IPS-15b (cell line): ENCODE measurements at regions not wholly inside any gene's neighbourhood (a gene's known extent, or its start where the extent isn't known, plus 50 kb on each side); places are given as distances from the start of the nearest gene placed in this dataset.

ENCODE experiments used
- H3K27me3 ChIP-seq: one replicate; pipeline ENCODE4 v1.6.1; 2013; ENCODE audit warnings: low read length; ENCODE audit not compliant: control insufficient read depth, insufficient read depth
- H3K36me3 ChIP-seq: one replicate; pipeline ENCODE4 v1.6.1; 2013; ENCODE audit warnings: low read length; ENCODE audit not compliant: control insufficient read depth, insufficient read depth
- H3K4me1 ChIP-seq: one replicate; pipeline ENCODE4 v1.6.1; 2013; ENCODE audit warnings: mild to moderate bottlenecking, low read length; ENCODE audit not compliant: control insufficient read depth, insufficient read depth
- H3K4me3 ChIP-seq: one replicate; pipeline ENCODE4 v1.5.1; 2013; ENCODE audit warnings: low read depth, low read length
- H3K9ac ChIP-seq: one replicate; pipeline ENCODE4 v1.6.1; 2013; ENCODE audit warnings: low read depth, mild to moderate bottlenecking, low read length
- H3K9me3 ChIP-seq: one replicate; pipeline ENCODE4 v1.6.1; 2013; ENCODE audit warnings: mild to moderate bottlenecking, low read length; ENCODE audit not compliant: control insufficient read depth, insufficient read depth

DNA sequence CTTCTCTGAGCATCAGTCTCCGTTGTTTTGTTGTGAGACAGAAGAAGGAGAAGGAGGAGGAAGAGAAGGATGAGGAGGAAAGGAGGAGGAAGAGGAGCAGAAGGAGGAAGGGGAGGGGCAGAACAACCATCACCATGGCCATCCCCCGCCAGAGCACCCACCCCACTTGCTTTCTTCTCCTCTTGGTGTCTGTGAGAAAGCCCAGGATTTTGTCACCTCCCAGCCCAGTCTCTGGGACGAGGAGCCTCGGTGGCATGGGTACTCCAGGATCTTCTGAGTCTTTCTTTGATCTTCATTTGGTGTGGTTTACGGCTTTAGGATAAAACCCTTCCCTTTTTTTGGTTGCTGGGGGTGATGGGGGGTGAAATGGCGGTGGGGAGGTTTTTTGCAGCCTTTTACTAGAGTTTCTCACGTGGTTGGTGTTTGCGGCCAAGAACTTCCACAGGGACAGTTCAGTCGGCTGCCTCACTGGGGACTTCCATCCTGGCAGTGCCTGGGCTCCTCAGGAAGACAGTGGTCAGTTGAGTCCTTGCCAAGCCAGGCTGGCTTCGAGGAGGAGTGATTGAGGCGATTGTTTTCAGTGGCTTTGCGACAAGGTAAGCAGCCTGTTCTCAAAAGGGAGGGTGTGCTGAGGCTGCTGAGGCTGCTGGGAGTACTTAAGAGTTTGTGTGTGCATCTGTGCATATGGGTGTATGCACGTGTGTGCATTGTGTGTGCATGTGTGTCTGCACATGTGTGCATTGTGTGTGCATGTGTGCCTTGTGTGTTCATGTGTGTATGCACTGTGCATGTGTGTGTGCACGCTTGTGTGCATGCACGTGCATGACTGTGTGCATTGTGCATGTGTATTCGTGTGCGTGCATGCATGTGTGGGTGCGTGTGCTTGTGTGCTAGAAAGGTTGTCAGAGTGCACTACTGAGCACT, 567.5 kb downstream of the TBC1D22A start:
- Histone ChIP-seq H3K9ac (no peak overlapping the region), H3K9me3 (peaks cover 29% of the 10 kb centered on the region), H3K27me3 (no peaks in the 10 kb centered on the region), H3K4me1 (no peaks in the 10 kb centered on the region), H3K4me3 (no peak overlapping the region), H3K36me3 (no peaks in the 10 kb centered on the region)

DNA sequence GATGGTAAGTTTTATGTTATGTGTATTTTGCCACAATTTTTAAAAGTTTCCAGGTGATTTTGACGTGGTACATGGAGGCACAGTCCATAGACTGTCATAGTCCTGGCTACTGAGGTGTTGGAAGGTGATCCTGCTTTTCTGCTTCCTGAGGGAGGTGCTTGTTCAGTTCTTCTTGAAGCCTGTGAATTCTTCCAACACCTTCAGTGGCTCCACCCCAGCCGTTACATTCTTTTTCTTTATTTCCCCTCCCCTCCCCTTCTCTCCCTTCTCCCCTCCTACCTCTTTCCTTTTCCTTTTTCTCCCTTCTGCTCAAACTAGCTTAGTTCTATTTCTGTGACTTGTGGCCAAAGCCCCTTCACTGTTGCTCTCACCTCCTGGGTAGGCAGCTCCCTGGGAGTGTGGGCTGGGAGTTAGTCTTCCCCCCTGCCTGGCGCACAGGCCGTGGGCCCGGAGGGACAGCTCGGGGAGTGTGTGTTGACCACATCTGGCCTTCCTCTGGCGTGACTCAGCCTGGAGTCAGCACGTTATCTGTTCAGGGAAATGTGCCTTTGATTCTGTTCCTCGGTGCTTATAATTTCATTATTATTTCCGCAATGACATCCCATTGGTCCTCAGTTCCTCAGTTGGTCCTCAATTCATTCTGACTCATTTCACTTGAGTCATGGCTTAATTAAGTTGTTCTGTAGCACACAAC, 566.2 kb downstream of the TBC1D22A start:
- Histone ChIP-seq H3K9me3 (peaks cover 18% of the 10 kb centered on the region), H3K9ac (no peak overlapping the region), H3K4me3 (no peak overlapping the region), H3K27me3 (no peaks in the 10 kb centered on the region), H3K36me3 (no peaks in the 10 kb centered on the region), H3K4me1 (no peaks in the 10 kb centered on the region)

DNA sequence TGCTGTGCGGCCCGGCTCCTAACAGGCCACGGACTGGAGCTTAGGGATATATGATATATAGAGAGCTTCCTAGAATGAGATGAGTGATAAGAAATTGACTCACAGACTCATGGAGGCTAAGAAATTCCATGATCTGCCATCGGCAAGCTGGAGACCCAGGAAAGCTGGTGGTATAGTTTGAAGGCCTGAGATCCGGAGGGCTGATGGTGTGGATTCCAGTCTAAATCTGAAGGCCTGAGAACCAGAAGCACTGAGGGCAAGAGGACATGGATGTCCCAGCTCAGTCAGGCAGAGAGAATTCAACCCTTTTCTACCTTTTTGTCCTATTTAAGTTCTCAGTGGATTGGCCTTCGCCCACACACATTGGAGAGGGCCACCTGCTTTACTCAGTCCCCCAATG, 564.8 kb downstream of the TBC1D22A start:
- Histone ChIP-seq H3K27me3 (no peaks in the 10 kb centered on the region), H3K9ac (no peak overlapping the region), H3K9me3 (peaks cover 15% of the 10 kb centered on the region), H3K4me3 (no peak overlapping the region), H3K36me3 (no peaks in the 10 kb centered on the region), H3K4me1 (no peaks in the 10 kb centered on the region)

DNA sequence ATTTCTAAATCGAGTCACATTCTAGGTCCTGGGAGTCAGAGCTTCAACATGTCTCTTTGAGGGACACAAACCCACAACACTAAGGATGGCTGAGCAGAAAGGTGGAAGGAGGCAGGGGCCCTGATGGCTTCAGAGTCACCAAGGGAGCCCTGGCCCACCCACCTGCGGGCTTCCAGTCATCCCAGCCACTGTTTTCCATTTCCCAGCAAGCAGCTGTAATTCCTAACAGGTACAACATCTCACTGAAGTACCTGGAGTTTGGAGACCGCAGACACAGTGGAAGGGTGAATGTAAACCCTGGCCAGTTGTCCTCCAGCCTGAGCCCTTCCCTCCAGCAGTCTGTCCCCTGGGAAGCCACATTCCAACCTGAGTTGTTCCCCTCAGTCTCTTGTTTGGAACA, 562.8 kb downstream of the TBC1D22A start:
- Histone ChIP-seq H3K36me3 (no peaks in the 10 kb centered on the region), H3K4me3 (no peak overlapping the region), H3K4me1 (no peaks in the 10 kb centered on the region), H3K27me3 (no peaks in the 10 kb centered on the region), H3K9ac (no peak overlapping the region), H3K9me3 (peaks cover 21% of the 10 kb centered on the region)

DNA sequence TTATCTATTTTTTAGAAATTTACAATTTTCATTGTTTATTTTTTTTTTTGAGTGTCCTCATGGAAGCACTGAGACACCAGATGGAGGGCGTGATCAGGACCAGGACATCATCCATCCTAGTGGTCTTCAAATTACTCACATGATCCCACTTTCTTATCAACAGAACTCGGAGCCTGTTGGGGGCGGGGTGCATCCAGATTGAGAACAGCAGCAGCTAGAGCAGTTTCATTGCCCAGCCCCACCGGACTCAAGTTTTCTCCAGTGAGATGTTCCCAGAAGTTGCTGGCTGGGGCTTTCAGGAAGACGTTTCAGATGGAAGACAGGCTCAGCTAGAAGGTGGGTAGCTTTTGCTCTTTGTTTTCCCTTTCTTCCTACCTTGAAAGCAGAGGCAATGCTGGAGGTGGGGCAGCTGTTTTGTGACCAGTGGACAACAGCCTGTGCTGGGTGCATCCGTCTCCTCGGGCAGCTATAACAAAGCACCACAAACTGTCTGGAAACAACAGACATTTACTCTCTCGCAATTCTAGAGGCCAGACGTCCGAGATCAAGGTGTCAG, 562.1 kb downstream of the TBC1D22A start:
- Histone ChIP-seq H3K9me3 (peaks cover 18% of the 10 kb centered on the region), H3K4me1 (no peaks in the 10 kb centered on the region), H3K36me3 (no peaks in the 10 kb centered on the region), H3K4me3 (no peak overlapping the region), H3K27me3 (no peaks in the 10 kb centered on the region), H3K9ac (no peak overlapping the region)

DNA sequence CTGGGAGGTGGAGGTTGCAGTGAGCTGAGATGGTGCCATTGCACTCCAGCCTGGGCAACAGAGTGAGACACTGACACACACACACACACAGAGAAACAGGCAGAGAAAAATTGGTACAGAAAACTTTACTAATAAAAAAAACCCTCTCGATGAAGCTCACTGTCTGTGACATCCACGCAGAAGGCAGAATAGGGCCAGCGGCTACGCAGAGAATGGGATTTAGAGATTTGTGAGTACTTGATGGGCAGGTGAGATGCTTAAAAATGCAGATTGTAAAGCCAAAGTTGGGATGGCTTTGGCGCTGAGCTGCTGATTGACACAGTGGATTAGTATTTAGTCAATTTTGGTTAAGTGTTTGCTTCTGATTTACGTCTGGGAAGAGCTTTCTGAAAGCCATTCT, 561.1 kb downstream of the TBC1D22A start:
- peaks cover 21% of the 10 kb centered on the region for H3K9me3 ChIP-seq
- H3K9ac ChIP-seq: no peak overlapping the region
- H3K4me1 ChIP-seq: no peaks in the 10 kb centered on the region
- H3K36me3 ChIP-seq: no peaks in the 10 kb centered on the region
- no peak overlapping the region for H3K4me3 ChIP-seq
- no peaks in the 10 kb centered on the region for H3K27me3 ChIP-seq

DNA sequence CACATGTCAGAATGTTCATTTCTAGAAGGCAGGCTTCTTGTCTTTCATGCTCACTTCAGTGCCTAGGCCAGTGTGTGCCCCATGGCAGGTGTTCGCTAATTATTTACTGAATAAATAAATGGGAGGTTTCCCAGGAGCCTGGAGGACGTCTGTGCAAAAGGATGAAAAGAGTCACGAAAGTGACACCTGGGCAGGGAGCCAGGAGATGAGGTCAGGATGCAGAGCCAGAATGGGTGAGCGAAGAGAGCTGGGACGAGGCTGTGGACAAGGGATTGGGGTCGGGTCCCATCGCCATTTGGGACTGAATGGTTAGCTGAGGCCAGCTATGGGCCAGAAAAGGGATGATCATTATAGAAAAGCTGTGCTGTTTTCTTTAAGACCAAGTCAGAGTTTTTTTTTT, 560.4 kb downstream of the TBC1D22A start:
- no peak overlapping the region for H3K9ac ChIP-seq
- no peaks in the 10 kb centered on the region for H3K27me3 ChIP-seq
- no peaks in the 10 kb centered on the region for H3K4me1 ChIP-seq
- H3K36me3 ChIP-seq: no peaks in the 10 kb centered on the region
- peaks cover 24% of the 10 kb centered on the region for H3K9me3 ChIP-seq
- no peak overlapping the region for H3K4me3 ChIP-seq

DNA sequence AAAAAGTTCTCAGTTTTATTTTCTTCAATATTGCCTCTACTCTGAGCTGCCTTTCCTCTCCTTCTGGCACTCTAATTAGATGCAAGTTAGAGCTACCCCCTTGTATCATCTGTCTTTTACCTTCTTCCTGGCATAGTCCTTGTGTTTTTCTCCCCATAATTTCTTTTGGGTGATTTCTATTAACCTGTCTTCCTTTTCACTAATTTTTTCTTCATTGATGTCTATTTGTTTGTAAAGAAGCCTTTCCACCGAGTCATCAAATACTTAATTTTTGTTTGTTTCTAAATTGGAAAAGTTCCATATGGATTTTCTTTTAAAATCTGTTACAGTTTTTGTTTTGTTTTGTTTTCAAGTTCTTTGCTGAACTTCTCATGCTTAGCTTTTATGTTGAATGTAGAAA, 558.1 kb downstream of the TBC1D22A start:
- Histone ChIP-seq H3K36me3 (no peaks in the 10 kb centered on the region), H3K9ac (no peak overlapping the region), H3K27me3 (no peaks in the 10 kb centered on the region), H3K4me3 (no peak overlapping the region), H3K4me1 (no peaks in the 10 kb centered on the region), H3K9me3 (peaks cover 21% of the 10 kb centered on the region)

DNA sequence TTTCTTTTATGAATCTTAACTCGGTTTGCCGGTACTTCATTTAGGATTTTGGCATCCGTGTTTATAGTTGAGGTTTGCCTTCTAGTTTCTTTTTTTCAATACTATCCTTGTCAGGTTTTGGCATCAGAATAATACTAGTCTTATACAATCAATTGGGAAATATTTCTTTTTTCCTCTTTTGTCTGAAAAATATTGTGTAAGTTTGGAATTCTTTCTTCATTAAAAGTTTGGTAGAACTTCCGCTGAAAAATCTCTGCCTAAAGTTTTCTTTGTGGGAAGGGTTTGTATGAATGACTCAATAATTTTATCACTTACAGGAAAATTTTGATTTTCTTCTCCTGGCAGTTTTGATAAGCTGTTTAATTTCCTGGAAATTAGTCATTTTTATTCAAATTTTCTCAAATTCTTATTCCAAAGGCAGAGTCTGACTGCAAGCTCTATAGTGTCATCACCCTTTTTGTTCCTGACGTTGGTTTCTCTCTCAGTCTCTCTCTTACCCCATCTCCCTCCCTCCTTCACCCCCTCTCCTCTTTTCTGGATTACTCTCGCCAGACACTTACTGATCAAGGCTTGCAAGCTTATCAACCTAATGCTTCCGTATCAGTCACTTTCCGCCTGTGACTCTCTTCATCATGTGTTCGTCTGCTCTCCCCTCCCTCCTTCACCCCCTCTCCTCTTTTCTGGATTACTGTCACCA, 555.7 kb downstream of the TBC1D22A start:
- no peak overlapping the region for H3K9ac ChIP-seq
- H3K4me1 ChIP-seq: no peaks in the 10 kb centered on the region
- peaks cover 21% of the 10 kb centered on the region for H3K9me3 ChIP-seq
- no peaks in the 10 kb centered on the region for H3K36me3 ChIP-seq
- no peak overlapping the region for H3K4me3 ChIP-seq
- no peaks in the 10 kb centered on the region for H3K27me3 ChIP-seq

DNA sequence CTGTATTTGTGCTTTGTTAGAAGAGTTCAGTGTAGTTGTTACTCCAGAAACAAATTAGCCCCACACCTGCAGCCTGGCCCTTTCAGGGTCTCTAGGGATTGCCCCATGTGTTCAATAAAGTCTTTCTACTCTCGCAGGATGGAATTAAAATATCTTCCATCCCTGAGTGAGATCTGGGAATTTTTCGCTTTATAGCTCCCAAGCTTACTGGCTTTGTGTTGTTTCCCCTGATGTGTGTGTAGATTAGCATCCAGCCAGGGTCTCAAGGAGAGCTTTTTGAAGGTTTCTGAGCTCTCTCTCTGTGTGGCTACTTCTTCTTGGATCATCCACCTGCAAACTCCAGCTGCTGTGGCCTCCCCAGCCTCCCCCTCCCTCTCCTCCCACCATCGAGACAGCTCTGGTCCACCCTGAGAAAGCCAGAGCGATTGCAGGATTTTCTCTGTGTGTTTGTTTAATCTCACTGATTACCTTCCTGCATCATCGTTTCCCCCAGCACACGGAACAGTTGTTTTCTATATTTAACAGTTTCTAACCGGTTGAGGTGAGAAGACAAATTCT, 553.5 kb downstream of the TBC1D22A start:
- H3K9ac ChIP-seq: no peak overlapping the region
- H3K27me3 ChIP-seq: no peaks in the 10 kb centered on the region
- H3K4me1 ChIP-seq: no peaks in the 10 kb centered on the region
- H3K36me3 ChIP-seq: no peaks in the 10 kb centered on the region
- H3K4me3 ChIP-seq: no peak overlapping the region
- peaks cover 11% of the 10 kb centered on the region for H3K9me3 ChIP-seq

DNA sequence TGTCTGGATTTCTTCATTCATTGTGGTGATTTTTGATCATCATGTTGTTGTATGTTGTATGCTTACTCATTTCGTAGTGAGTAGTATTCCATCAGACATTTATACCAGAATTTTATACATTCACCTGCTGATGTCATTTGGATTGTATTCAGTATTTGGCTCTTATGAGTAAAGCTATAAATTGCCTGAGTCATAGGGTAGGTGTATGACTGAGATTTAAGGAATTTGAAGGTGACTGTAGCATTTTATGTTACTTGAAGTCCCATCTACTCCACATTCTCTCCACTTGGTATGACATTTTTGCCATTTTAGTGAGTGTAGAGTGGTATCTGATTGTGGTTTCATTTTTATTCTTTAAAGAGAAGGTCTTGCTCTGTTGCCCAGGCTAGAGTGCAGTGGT, 548.2 kb downstream of the TBC1D22A start:
- no peaks in the 10 kb centered on the region for H3K36me3 ChIP-seq
- no peaks in the 10 kb centered on the region for H3K27me3 ChIP-seq
- H3K9me3 ChIP-seq: peaks cover 12% of the 10 kb centered on the region
- no peak overlapping the region for H3K9ac ChIP-seq
- H3K4me1 ChIP-seq: no peaks in the 10 kb centered on the region
- H3K4me3 ChIP-seq: no peak overlapping the region
